Transverse colon (tissue), 4 donors: ENCODE measurements at regions not wholly inside any gene's neighbourhood (a gene's known extent, or its start where the extent isn't known, plus 50 kb on each side); places are given as distances from the start of the nearest gene placed in this dataset.
"Not testable (repeated sequence)": the region's sequence is repeated elsewhere in the genome, so short reads cannot be mapped to it uniquely, and the experiment has no call there.

ENCODE experiments used
- DNase-seq: peaks from one replicate; pipeline ENCODE4 v3.0.0-alpha.2; 2019
- H3K27ac ChIP-seq, 4 donors: fragments of 200-600 bp; sonication (generic); 2 replicates each; pipeline ENCODE4 v1.5.1; 2016 to 2018; ENCODE audit warnings: inconsistent platforms in 4 of 4
- H3K27me3 ChIP-seq: fragments of 200-600 bp; sonication (generic); 2 replicates; pipeline ENCODE4 v1.5.1; 2017; ENCODE audit warnings: inconsistent platforms
- H3K36me3 ChIP-seq, 4 donors: fragments of 200-600 bp; sonication (generic); 2 replicates each; pipeline ENCODE4 v1.5.1; 2017 to 2019; ENCODE audit warnings: inconsistent platforms in 4 of 4
- H3K4me1 ChIP-seq, 4 donors: fragments of 200-600 bp; sonication (generic); 2 replicates each; pipeline ENCODE4 v1.5.1; 2017 to 2020; ENCODE audit warnings: inconsistent platforms in 4 of 4
- H3K4me3 ChIP-seq, 4 donors: fragments of 200-600 bp; sonication (generic); 1 replicate in 1 of 4; 2 replicates in 3 of 4; pipeline versions ENCODE4 v1.5.1 to v1.6.1; 2017 to 2019; ENCODE audit warnings: inconsistent platforms in 4 of 4
- H3K9me3 ChIP-seq, 2 donors: fragments of 200-600 bp; sonication (generic); 2 replicates each; pipeline ENCODE4 v1.5.1; 2017 to 2019; ENCODE audit warnings: inconsistent platforms in 2 of 2
- EP300 ChIP-seq: sonication (generic); formaldehyde crosslinking; IDR thresholded peaks from one replicate; pipeline ENCODE4 v1.6.1; 2017; ENCODE audit warnings: antibody characterized with exemption, low read depth
- POLR2A ChIP-seq: fragments of 450-650 bp; IDR thresholded peaks from one replicate; pipeline ENCODE4 v1.6.1; 2016; ENCODE audit warnings: antibody characterized with exemption, mild to moderate bottlenecking, moderate library complexity
- POLR2AphosphoS5 ChIP-seq, 3 donors: sonication (generic); formaldehyde crosslinking; IDR thresholded peaks; one replicate each; pipeline ENCODE4 v1.6.1; 2016; ENCODE audit warnings: antibody characterized with exemption in 3 of 3
- WGBS, 2 donors: methylation state at CpG; one replicate each; pipeline ENCODE4 v1.1.5; 2018; ENCODE audit warnings: low coverage in 1 of 2; 5-methylcytosine and 5-hydroxymethylcytosine counted together
- in situ Hi-C, 4 donors: fragments of 200-750 bp; cut with MboI; loops; one replicate each; pipeline versions ENCODE4 v1.15.0 to v1.15.1; 2017; ENCODE audit warnings: low sequenced_read_pairs in 3 of 4, low pct_ligation_motif_present in 1 of 4, low pct_unique_long_range_greater_than_20kb in 1 of 4
- intact Hi-C: fragments of 100-400 bp; cut with DNase I; formaldehyde crosslinking; loops from one replicate; pipeline ENCODE4 v1.15.1; 2023; ENCODE audit warnings: low total_unique reads
- TF ChIP-seq, protein P1 (sequence below), 5 experiments: fragments of 200-600 bp in 3 of 5; fragments of 450-650 bp in 2 of 5; sonication (generic) in 3 of 5; IDR thresholded peaks; 1 replicate in 2 of 5; 2 replicates in 3 of 5; pipeline ENCODE4 v1.5.1; 2016 to 2017; ENCODE audit warnings: antibody characterized with exemption in 5 of 5, inconsistent platforms in 3 of 5, mild to moderate bottlenecking in 2 of 5, moderate library complexity in 1 of 5

GRCh38 chr2:190005513-190005912, 57.0 kb downstream of the MSTN start:
- Histone ChIP-seq H3K4me1 (no peaks in the 10 kb centered on the region), H3K27me3 (no peaks in the 10 kb centered on the region), H3K27ac (no peak overlapping the region), H3K36me3 (no peaks in the 10 kb centered on the region), H3K4me3 (no peak overlapping the region), H3K9me3 (no peaks in the 10 kb centered on the region)
- intact Hi-C loops = no loop called here
- TF ChIP-seq, protein P1, sequence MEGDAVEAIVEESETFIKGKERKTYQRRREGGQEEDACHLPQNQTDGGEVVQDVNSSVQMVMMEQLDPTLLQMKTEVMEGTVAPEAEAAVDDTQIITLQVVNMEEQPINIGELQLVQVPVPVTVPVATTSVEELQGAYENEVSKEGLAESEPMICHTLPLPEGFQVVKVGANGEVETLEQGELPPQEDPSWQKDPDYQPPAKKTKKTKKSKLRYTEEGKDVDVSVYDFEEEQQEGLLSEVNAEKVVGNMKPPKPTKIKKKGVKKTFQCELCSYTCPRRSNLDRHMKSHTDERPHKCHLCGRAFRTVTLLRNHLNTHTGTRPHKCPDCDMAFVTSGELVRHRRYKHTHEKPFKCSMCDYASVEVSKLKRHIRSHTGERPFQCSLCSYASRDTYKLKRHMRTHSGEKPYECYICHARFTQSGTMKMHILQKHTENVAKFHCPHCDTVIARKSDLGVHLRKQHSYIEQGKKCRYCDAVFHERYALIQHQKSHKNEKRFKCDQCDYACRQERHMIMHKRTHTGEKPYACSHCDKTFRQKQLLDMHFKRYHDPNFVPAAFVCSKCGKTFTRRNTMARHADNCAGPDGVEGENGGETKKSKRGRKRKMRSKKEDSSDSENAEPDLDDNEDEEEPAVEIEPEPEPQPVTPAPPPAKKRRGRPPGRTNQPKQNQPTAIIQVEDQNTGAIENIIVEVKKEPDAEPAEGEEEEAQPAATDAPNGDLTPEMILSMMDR (IDR thresholded peaks at IDR 0.05) = no peak
- TF ChIP-seq POLR2AphosphoS5 (IDR thresholded peaks at IDR 0.05) (no peak), EP300 (no peak), POLR2A (no peak)
- in situ Hi-C loops = no loop called here
- no peak for DNase-seq

- H3K4me3 ChIP-seq = no peak overlapping the region
- no peaks in the 10 kb centered on the region for H3K4me1 ChIP-seq
- no peak for DNase-seq
- H3K9me3 ChIP-seq = peaks cover 0 to 7% of the 10 kb centered on the region in 2 donors
- WGBS, 2 donors = 89 to 90% methylated on average over 7 of the region's 7 CpGs
- no peak overlapping the region for H3K27ac ChIP-seq
- no peaks in the 10 kb centered on the region for H3K27me3 ChIP-seq
- in situ Hi-C loops = no loop called here
- no peaks in the 10 kb centered on the region for H3K36me3 ChIP-seq
- intact Hi-C loops = no loop called here
- TF ChIP-seq EP300 (no peak), POLR2AphosphoS5 (IDR thresholded peaks at IDR 0.05) (no peak), POLR2A (no peak)
- TF ChIP-seq, protein P1 (IDR thresholded peaks at IDR 0.05) = no peak
These were observed 62.9 kb downstream of the MSTN start for GRCh38 chr2:189999661-190000060.

GRCh38 chr2:189998665-189999064, 63.9 kb downstream of the MSTN start:
- H3K4me1 ChIP-seq, H3K36me3 ChIP-seq, DNase-seq, H3K27ac ChIP-seq, H3K27me3 ChIP-seq, in situ Hi-C loops, H3K4me3 ChIP-seq, intact Hi-C loops, H3K9me3 ChIP-seq: not testable (repeated sequence)
- WGBS, 2 donors = 87% methylated on average over 2 of the region's 2 CpGs; no CpG with 5 or more reads in 1 of the 2 donors

- Histone ChIP-seq H3K9me3 (peaks cover 0 to 7% of the 10 kb centered on the region in 2 donors), H3K4me1 (no peaks in the 10 kb centered on the region), H3K4me3 (no peak overlapping the region), H3K27me3 (no peaks in the 10 kb centered on the region), H3K27ac (no peak overlapping the region), H3K36me3 (no peaks in the 10 kb centered on the region)
- intact Hi-C loops (no loop called here), in situ Hi-C loops (no loop called here)
- TF ChIP-seq, protein P1 (IDR thresholded peaks at IDR 0.05) = no peak
- no peak for TF ChIP-seq POLR2AphosphoS5 (IDR thresholded peaks at IDR 0.05)
- TF ChIP-seq EP300 = no peak
- TF ChIP-seq POLR2A = no peak
- DNase-seq = no peak
- 73% methylated on average over 1 of the region's 1 CpG; no CpG with 5 or more reads in 1 of the 2 donors for WGBS, 2 donors
These were observed 65.5 kb downstream of the MSTN start for GRCh38 chr2:189997016-189997415.

GRCh38 chr2:189995679-189996078, 66.8 kb downstream of the MSTN start:
- H3K4me1 ChIP-seq = no peaks in the 10 kb centered on the region
- no peak overlapping the region for H3K4me3 ChIP-seq
- no peaks in the 10 kb centered on the region for H3K36me3 ChIP-seq
- in situ Hi-C loops (no loop called here), intact Hi-C loops (no loop called here)
- peaks cover 0 to 7% of the 10 kb centered on the region in 2 donors for H3K9me3 ChIP-seq
- DNase-seq = no peak
- H3K27ac ChIP-seq = no peak overlapping the region
- WGBS, 2 donors = 80 to 90% methylated on average over 2 of the region's 2 CpGs
- no peaks in the 10 kb centered on the region for H3K27me3 ChIP-seq
- TF ChIP-seq POLR2AphosphoS5 (IDR thresholded peaks at IDR 0.05) (no peak), POLR2A (no peak)
